ENCODE measurements at regions not wholly inside any gene's neighbourhood (a gene's known extent, or its start where the extent isn't known, plus 50 kb on each side); places are given as distances from the start of the nearest gene placed in this dataset.

- no peak overlapping the region for H3K27ac Mint-ChIP-seq
- DNase-seq (no peak), ATAC-seq (ENCODE audit: poor library complexity) (no peak)
- Histone ChIP-seq H3K9me3 (ENCODE audit: control insufficient read depth in 1 of 2, insufficient read depth in 1 of 2, low read length in 2 of 2) (no peaks in the 10 kb centered on the region), H3K27me3 (ENCODE audit: control insufficient read depth in 1 of 2, insufficient read depth in 2 of 2, low read length in 2 of 2) (no peaks in the 10 kb centered on the region), H3K4me1 (ENCODE audit: insufficient read depth, low read length) (no peaks in the 10 kb centered on the region), H3K36me3 (ENCODE audit: insufficient read depth, low read length) (no peaks in the 10 kb centered on the region), H3K4me3 (ENCODE audit: low read length) (no peak overlapping the region), H3K27ac (ENCODE audit: low read depth in 1 of 2, low read length in 2 of 2) (no peak overlapping the region)
- intact Hi-C loops (cut with DNase I, micrococcal nuclease) = no loop called here
- no peaks in the 10 kb centered on the region for H3K36me3 Mint-ChIP-seq (ENCODE audit: low read depth)
- ChIA-PET POLR2A (no interaction called here), CTCF (no interaction called here)
- H3K27me3 Mint-ChIP-seq = no peaks in the 10 kb centered on the region
- no peaks in the 10 kb centered on the region for H3K9me3 Mint-ChIP-seq
- no peak for TF ChIP-seq CTCF (IDR thresholded peaks at IDR 0.05)
- H3K4me3 Mint-ChIP-seq = no peak overlapping the region
- H3K4me1 Mint-ChIP-seq (ENCODE audit: low read depth) = no peaks in the 10 kb centered on the region
These were observed 178.2 kb downstream of the SEC61B start for GRCh38 chr9:99400184-99400731.

- no peaks in the 10 kb centered on the region for H3K9me3 Mint-ChIP-seq
These were observed 179.8 kb downstream of the SEC61B start for GRCh38 chr9:99401680-99402504.

GRCh38 chr9:99403371-99403770 is 181.3 kb downstream of the SEC61B start:
- Histone ChIP-seq H3K9me3 (ENCODE audit: control insufficient read depth in 1 of 2, insufficient read depth in 1 of 2, low read length in 2 of 2) (no peaks in the 10 kb centered on the region), H3K4me1 (ENCODE audit: insufficient read depth, low read length) (no peaks in the 10 kb centered on the region), H3K27ac (ENCODE audit: low read depth in 1 of 2, low read length in 2 of 2) (no peak overlapping the region), H3K27me3 (ENCODE audit: control insufficient read depth in 1 of 2, insufficient read depth in 2 of 2, low read length in 2 of 2) (peaks cover 0 to 2% of the 10 kb centered on the region in 2 experiments), H3K36me3 (ENCODE audit: insufficient read depth, low read length) (no peaks in the 10 kb centered on the region), H3K4me3 (ENCODE audit: low read length) (no peak overlapping the region)
- TF ChIP-seq CTCF (IDR thresholded peaks at IDR 0.05) = no peak
- no peak for DNase-seq
- H3K4me3 Mint-ChIP-seq = no peak overlapping the region
- no peaks in the 10 kb centered on the region for H3K27me3 Mint-ChIP-seq
- no peak overlapping the region for H3K27ac Mint-ChIP-seq
- POLR2A ChIA-PET = no interaction called here
- H3K36me3 Mint-ChIP-seq (ENCODE audit: low read depth) = no peaks in the 10 kb centered on the region
- H3K4me1 Mint-ChIP-seq (ENCODE audit: low read depth) = no peaks in the 10 kb centered on the region
- ATAC-seq (ENCODE audit: poor library complexity) = no peak
- CTCF ChIA-PET = no interaction called here
- no peaks in the 10 kb centered on the region for H3K9me3 Mint-ChIP-seq
- intact Hi-C loops (cut with DNase I, micrococcal nuclease) = no loop called here

More at GRCh38 chr9:99401680-99402504, 179.8 kb downstream of the SEC61B start:
- Histone ChIP-seq H3K9me3 (ENCODE audit: control insufficient read depth in 1 of 2, insufficient read depth in 1 of 2, low read length in 2 of 2) (no peaks in the 10 kb centered on the region), H3K4me3 (ENCODE audit: low read length) (no peak overlapping the region), H3K36me3 (ENCODE audit: insufficient read depth, low read length) (no peaks in the 10 kb centered on the region), H3K27me3 (ENCODE audit: control insufficient read depth in 1 of 2, insufficient read depth in 2 of 2, low read length in 2 of 2) (no peaks in the 10 kb centered on the region), H3K4me1 (ENCODE audit: insufficient read depth, low read length) (no peaks in the 10 kb centered on the region), H3K27ac (ENCODE audit: low read depth in 1 of 2, low read length in 2 of 2) (no peak overlapping the region)
- Mint-ChIP-seq H3K27me3 (no peaks in the 10 kb centered on the region), H3K27ac (no peak overlapping the region), H3K4me3 (no peak overlapping the region), H3K36me3 (ENCODE audit: low read depth) (no peaks in the 10 kb centered on the region), H3K4me1 (ENCODE audit: low read depth) (no peaks in the 10 kb centered on the region)
- POLR2A ChIA-PET = no interaction called here
- no peak for ATAC-seq (ENCODE audit: poor library complexity)
- CTCF ChIA-PET = no interaction called here
- no peak for DNase-seq
- intact Hi-C loops (cut with DNase I, micrococcal nuclease) = no loop called here
- no peak for TF ChIP-seq CTCF (IDR thresholded peaks at IDR 0.05)

All from CD4-positive, alpha-beta T cell (primary cell).